OCI-M2 (cell line): ENCODE measurements at regions not wholly inside any gene's neighbourhood (a gene's known extent, or its start where the extent isn't known, plus 50 kb on each side); places are given as distances from the start of the nearest gene placed in this dataset.
"Not testable (repeated sequence)": the region's sequence is repeated elsewhere in the genome, so short reads cannot be mapped to it uniquely, and the experiment has no call there.

Source experiments
- DNase-seq: peaks from one replicate; lab custom pipeline; 2025; ENCODE audit not compliant: unreplicated experiment; lab: John Stamatoyannopoulos, UW

DNA sequence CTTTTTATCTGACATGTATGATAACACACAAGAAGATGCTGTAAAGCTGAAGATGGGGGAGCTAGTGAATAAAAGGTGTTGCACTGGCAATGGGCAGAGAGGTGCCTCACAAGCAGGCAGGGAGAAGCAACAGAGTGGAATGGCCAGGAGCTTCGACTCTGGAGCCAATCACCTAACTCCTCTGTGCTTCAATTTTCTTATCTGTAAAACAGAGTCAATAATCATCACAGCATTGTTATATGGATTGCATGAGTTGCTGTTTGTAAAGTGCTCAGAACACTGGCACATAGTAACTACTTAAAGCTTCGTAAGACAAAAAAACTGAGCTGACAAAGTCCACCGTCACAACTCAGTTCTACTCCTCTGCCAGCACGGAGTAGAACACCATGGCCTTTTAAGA lies 254.2 kb upstream of the POM121L12 start:
- DNase-seq: no peak

- no peak for DNase-seq
Observed at GRCh38 chr7:52779004-52779403, 256.4 kb upstream of the POM121L12 start.

- DNase-seq: no peak
Observed at GRCh38 chr7:52777051-52777822, 258.2 kb upstream of the POM121L12 start.

GRCh38 chr7:52775876-52776275 lies 259.6 kb upstream of the POM121L12 start:
- DNase-seq: no peak

GRCh38 chr7:52771177-52771576 lies 264.3 kb upstream of the POM121L12 start:
- no peak for DNase-seq

GRCh38 chr7:52764492-52765169 lies 270.8 kb upstream of the POM121L12 start:
- DNase-seq: no peak

DNA sequence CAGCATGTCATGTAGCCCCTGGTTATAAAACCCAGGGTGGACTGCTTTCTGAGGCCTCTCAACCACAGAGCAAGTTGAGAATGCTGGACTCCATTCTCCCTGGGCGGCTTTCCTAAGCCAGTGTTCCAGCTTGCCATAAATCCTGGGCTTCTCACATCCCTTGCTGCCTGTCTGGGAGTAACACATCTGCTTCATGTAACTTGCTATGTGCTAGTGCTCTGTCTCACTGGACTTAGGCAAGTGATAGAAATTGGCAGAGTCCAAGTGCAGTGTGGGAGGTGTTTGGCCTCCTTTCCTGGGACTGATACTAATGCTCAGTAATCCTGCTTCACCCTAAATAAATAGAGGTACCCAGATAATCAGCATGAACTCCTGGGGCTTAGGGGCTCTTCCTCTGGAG lies 277.1 kb upstream of the POM121L12 start:
- no peak for DNase-seq

DNA sequence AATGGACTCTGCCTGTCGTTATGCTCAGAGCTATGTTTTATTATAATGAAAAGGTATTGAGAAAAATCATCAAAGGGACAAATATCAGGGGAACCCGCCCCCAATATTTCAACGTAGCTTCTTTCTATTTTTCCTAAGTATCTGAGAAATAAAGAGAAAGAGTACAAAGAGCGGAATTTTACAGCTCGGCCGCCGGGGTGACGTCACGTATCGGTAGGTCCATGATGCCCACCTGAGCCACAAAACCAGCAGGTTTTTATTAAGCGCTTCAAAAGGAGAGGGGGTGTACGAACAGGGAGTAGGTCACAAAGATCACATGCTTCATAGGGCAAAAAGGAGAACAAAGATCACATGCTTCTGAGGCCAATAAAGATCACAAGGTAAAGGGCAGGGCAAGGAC lies 281.6 kb upstream of the POM121L12 start:
- DNase-seq: no peak

- DNase-seq: no peak
Observed at GRCh38 chr7:52752891-52753290, 282.5 kb upstream of the POM121L12 start.

DNA sequence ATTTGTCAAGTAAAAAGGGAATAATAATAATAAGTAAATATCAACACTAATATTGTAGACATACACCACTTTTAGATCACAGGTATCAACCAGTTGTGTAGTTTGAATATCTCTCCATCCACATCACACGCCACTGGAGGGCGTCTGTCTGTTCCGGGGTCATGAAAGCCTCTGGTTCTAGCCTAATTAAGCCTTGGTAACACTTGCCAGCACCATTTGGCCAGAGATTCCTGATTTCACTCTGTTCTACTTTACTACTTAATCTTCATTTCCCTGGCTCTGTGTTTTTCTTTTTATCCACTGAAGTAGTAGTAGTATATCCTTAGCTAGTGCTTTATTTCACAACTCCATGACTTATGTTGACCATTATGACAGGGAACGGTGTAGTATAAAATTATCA lies 285.6 kb upstream of the POM121L12 start:
- no peak for DNase-seq

DNA sequence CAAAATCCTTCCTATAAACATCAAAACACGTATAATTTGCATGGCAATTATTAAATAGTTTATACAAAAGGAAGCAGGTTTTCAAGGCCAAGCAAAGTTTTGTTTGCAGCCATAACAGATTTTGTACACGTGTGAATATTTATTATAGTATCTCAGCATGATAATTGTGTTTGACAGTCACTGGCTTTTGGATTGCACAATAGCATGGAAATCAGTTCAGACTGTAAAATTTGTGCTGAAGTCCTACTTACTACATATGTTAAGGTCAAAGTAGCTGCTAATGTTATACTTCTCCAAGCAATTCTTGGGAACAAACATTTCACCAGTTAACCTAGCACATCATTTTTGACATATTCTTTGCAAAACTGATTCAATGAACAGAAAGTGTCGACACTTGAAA lies 287.6 kb upstream of the POM121L12 start:
- no peak for DNase-seq

DNA sequence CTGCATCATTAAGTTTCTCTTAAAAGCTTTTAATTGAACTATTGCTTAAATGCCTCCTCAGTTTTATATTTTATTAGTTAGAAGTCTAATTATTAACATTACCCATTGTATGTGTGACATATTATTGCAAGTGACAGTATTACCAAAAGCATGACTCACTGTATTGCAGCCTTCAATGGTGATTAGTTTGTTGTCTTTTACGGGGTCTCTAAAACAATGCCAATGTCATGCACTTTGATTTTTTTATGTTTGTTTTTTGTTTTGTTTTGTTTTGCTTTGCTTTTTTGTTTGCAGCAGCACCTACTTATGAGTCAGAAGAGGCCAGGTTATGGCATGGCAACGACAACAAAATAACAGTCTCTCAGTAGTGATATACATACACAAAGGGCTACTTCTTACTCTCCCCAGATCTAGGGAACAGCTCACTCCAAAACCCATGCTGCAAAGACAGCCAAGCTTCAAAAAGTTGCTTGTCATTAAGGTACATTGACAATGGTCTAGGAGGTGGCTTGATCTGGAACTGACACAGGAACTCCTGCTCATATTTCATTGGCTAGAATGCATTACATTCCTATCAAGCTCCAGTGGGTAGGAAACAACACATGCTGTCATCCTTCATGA lies 293.7 kb upstream of the POM121L12 start:
- DNase-seq: no peak

DNA sequence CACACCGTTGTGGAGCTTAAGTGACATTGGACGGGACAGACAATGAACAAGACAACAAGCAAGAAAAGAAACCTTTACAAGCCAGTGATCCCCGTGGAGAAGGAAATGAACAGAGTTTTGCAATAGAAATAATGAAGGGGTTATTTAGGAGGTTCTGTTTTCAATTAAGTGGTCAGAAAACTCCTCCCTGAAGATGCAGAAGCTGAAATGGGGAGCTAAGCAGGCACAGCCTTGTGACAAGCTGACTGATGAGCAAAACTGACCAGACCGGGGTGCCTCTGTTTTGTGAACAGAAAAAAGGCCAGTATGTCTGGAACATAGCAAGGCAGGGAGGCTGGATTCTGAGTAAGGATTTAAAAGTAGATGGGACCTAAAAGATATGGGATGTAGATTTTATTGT lies 299.8 kb upstream of the POM121L12 start:
- no peak for DNase-seq

GRCh38 chr7:52728683-52729082 lies 306.8 kb upstream of the POM121L12 start:
- DNase-seq: not testable (repeated sequence)

GRCh38 chr7:52727632-52728031 lies 307.8 kb upstream of the POM121L12 start:
- no peak for DNase-seq

GRCh38 chr7:52726986-52727385 lies 308.4 kb upstream of the POM121L12 start:
- no peak for DNase-seq

DNA sequence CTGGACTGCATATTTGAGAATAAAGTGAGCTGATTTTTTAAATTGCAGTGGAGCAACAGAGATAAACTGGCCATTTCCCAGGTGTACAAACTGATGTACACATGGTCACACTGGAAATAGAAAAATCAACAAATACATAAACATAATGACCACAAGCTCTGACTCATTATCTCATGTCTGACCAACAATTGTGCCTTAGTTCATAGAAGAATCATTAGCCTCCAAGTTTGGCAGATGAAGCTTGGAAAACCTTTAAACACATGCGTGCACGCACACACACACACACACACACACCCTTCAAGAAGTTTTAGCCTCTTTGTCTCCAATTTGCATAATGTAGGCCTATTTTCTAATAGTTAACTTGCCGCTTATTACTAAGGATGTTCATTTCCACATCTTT lies 308.9 kb upstream of the POM121L12 start:
- DNase-seq: no peak

DNA sequence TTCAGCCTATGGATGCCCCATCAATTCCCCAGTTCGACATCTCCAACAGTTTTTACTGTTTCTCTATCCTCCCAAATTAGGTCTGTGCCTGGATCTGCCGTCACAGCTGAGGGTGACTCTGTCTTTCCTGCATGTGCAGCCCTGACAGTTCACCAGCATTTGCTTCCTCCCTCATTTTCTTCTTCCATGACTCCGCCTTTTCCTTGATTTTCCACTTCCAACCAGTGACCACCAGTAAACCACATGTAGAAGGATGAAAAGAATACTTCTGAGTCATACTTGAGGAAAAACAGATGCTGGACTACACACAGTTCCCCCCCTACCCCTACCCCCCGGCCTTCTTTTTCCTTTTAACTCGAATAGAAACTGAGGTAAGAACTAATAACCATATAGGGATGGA lies 311.8 kb upstream of the POM121L12 start:
- DNase-seq: no peak

DNA sequence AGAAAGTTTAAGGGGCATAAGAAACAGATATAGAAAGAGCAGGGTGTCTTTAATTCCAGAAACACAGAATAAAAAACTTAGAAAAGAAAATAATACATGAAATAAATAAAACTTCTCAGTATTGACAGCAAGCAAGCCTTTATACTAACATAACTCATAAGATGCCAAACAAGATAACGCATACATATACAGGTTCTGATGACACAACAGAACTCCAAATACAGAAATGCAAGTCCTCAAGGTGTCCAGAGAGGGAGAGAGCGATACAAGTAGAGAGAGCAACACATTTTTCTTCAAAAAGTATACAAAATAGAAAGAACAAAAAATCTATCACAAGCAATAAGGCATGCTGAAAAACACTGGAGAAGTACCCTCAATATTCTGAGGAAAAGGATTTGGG lies 314.6 kb upstream of the POM121L12 start:
- DNase-seq: no peak

DNA sequence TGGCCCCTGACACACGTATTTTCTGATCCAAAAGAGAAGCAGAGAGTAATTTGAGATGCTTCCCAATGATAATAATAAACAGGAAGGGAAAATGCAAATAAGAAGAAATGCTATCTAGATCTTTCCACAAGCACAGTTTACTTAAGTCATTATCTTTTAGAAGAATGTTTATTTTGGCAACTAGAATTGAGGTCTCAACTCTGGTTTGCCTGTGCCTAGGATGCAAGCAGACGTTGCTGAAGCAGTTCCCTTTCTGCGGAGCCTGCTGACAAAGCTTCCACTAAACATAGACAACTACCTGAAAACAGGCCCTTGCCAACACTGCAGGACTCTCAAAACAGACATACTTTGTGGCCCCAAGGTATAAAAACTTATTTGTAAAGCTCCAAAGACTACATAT lies 315.8 kb upstream of the POM121L12 start:
- DNase-seq: no peak

DNA sequence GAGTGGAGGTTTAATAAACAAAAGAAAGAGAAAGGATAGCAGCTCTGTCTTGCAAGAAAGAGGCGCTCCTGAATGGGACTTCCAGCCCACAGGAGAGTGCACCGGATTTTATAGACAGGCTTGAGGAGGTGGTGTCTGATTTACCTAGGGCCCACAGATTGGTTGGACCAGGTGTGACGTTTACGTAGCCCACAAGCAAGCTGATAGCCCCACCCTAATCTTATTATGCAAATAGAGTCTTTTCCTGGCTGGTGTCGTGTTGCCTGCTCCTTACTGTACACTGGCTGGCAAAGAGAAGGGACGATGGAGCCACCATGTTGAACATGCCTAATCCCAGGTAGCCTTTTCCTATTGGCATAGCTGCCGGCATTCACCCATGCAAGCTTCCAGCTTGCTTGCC lies 319.7 kb upstream of the POM121L12 start:
- no peak for DNase-seq

GRCh38 chr7:52712938-52713337 lies 322.5 kb upstream of the POM121L12 start:
- no peak for DNase-seq
